Activated CD4-positive, alpha-beta memory T cell treated with anti-CD3 and anti-CD28 coated beads, Interleukin-2, amount 10 ng/mL, durations not matched to agents 7 days and 5 days (primary cell): ENCODE measurements at regions not wholly inside any gene's neighbourhood (a gene's known extent, or its start where the extent isn't known, plus 50 kb on each side); places are given as distances from the start of the nearest gene placed in this dataset.

Source experiments
- CTCF ChIA-PET: fragments of 350-600 bp; sonication (Branson Sonifier 250); formaldehyde crosslinking; loops from one replicate; lab custom pipeline; 2021; ENCODE audit warnings: antibody characterized with exemption, inconsistent platforms; lab: Charles Lee
- POLR2A ChIA-PET: fragments of 350-600 bp; sonication (Branson Sonifier 250); formaldehyde crosslinking; loops from one replicate; lab custom pipeline; 2021; ENCODE audit warnings: antibody characterized with exemption; lab: Charles Lee
- DNase-seq: peaks from one replicate; pipeline ENCODE4 v3.0.0-alpha.2; 2020
- H3K27ac Mint-ChIP-seq: one replicate; pipeline ENCODE4 v1.8.0; 2021; ENCODE audit warnings: mild to moderate bottlenecking, mixed read lengths
- H3K27me3 Mint-ChIP-seq: one replicate; pipeline ENCODE4 v1.8.0; 2021; ENCODE audit warnings: mixed read lengths
- H3K36me3 Mint-ChIP-seq: one replicate; pipeline ENCODE4 v1.8.0; 2021; ENCODE audit warnings: low read depth, mixed read lengths
- H3K4me1 Mint-ChIP-seq: one replicate; pipeline ENCODE4 v1.8.0; 2021; ENCODE audit warnings: mixed read lengths
- H3K4me3 Mint-ChIP-seq: one replicate; pipeline ENCODE4 v1.8.0; 2021; ENCODE audit warnings: mild to moderate bottlenecking, mixed read lengths
- H3K9me3 Mint-ChIP-seq: one replicate; pipeline ENCODE4 v1.8.0; 2021; ENCODE audit warnings: mixed read lengths

GRCh38 chr11:128188346-128189004, 398.9 kb downstream of the ETS1 start:
- Mint-ChIP-seq H3K9me3 (peaks cover 17% of the 10 kb centered on the region), H3K4me1 (peaks cover 14% of the 10 kb centered on the region), H3K27me3 (no peaks in the 10 kb centered on the region), H3K36me3 (peaks cover 7% of the 10 kb centered on the region), H3K27ac (no peak overlapping the region), H3K4me3 (no peak overlapping the region)
- CTCF ChIA-PET = interaction anchor here (1.3 kb wide), 1 partner anchor 16 kb away, joined by 4 read pairs; no protein-coding TSS in a partner anchor
- DNase-seq = no peak
- POLR2A ChIA-PET = no interaction called here

DNA sequence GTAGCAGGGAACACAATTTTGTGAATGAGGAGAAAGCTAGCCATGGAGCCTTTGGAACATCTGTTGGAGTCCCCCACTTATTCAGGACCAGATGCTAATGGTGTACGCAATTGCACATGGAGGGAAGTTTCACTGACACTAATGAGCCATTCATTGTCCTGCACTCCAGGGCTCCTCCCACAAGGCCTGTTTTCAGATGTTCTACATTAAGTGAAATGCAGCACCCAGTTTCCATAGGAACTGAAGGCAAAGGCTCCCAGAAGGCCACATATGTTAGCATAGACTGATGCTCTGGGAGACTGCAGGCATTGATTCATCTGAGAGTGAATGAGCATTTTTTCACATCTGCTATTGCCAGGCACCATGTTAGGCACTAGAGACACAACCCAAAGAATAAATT, 399.5 kb downstream of the ETS1 start:
- ChIA-PET CTCF (interaction anchor here (1.3 kb wide), 1 partner anchor 16 kb away, joined by 4 read pairs; no protein-coding TSS in a partner anchor), POLR2A (no interaction called here)
- Mint-ChIP-seq H3K4me3 (no peak overlapping the region), H3K27me3 (no peaks in the 10 kb centered on the region), H3K36me3 (peaks cover 7% of the 10 kb centered on the region), H3K9me3 (peaks cover 17% of the 10 kb centered on the region), H3K27ac (no peak overlapping the region), H3K4me1 (peaks cover 17% of the 10 kb centered on the region)
- no peak for DNase-seq

- POLR2A ChIA-PET = no interaction called here
- H3K27me3 Mint-ChIP-seq = no peaks in the 10 kb centered on the region
- H3K36me3 Mint-ChIP-seq = peaks cover 7% of the 10 kb centered on the region
- no peak for DNase-seq
- H3K9me3 Mint-ChIP-seq = peaks cover 17% of the 10 kb centered on the region
- peaks cover 21% of the 10 kb centered on the region for H3K4me1 Mint-ChIP-seq
- CTCF ChIA-PET = interaction anchor here (1.3 kb wide), 1 partner anchor 15 kb away, joined by 4 read pairs; no protein-coding TSS in a partner anchor
- no peak overlapping the region for H3K4me3 Mint-ChIP-seq
- no peak overlapping the region for H3K27ac Mint-ChIP-seq
Observed at GRCh38 chr11:128187377-128187776, 400.0 kb downstream of the ETS1 start.

- no peak overlapping the region for H3K27ac Mint-ChIP-seq
- no peaks in the 10 kb centered on the region for H3K27me3 Mint-ChIP-seq
- H3K4me3 Mint-ChIP-seq = no peak overlapping the region
- DNase-seq = no peak
- H3K9me3 Mint-ChIP-seq = peaks cover 17% of the 10 kb centered on the region
- H3K36me3 Mint-ChIP-seq = peaks cover 7% of the 10 kb centered on the region
- ChIA-PET CTCF (no interaction called here), POLR2A (no interaction called here)
- peaks cover 15% of the 10 kb centered on the region for H3K4me1 Mint-ChIP-seq
Observed at GRCh38 chr11:128184981-128185380, 402.4 kb downstream of the ETS1 start.

DNA sequence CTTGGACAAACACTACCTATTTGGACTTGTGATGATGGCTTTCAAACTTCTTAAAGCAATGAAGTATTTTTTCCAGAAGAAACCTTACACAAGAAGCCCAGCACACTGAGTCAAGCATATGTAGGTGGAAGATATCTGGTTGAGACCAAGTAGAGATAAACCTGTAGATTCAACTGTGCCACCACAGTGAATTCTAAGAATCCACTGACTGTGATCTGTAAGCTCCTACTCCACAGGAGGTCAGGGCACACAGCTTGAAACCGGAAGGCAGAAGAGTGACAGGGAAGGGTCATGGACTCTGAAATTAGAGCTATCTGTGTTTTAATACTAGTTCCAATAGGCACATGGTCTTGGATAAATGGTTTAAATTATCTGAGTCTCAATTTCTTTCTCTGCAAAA, 404.5 kb downstream of the ETS1 start:
- H3K27me3 Mint-ChIP-seq = no peaks in the 10 kb centered on the region
- ChIA-PET CTCF (interaction anchor here (0.6 to 1.5 kb wide), 3 partner anchors 10 to 743 kb away, joined by 3 to 10 read pairs (median 5); no protein-coding TSS in a partner anchor), POLR2A (interaction anchor here (0.8 to 1.2 kb wide), 3 partner anchors 144 to 454 kb away, joined by 3 read pairs; no protein-coding TSS in a partner anchor)
- H3K4me1 Mint-ChIP-seq = peaks cover 14% of the 10 kb centered on the region
- no peak overlapping the region for H3K27ac Mint-ChIP-seq
- peaks cover 7% of the 10 kb centered on the region for H3K36me3 Mint-ChIP-seq
- peaks cover 17% of the 10 kb centered on the region for H3K9me3 Mint-ChIP-seq
- H3K4me3 Mint-ChIP-seq = no peak overlapping the region
- DNase-seq = no peak

DNA sequence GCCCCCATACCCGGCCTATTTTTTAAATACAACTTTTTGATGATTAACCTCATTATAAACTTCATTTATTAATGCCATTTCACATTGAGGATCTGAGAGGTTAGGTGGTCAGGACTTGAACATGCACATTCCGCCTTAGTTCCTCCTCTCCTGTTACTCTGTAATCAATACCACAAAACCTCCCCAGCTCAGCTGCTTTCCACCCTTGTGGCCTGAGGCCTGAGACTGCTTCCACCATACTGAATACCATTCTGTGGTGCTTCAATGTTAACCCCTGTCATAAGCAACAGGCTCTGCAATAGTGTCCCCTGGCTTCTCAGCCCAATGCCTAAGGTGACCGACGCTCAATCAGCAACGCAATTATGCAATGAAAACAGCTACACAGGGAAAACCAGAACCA, 405.4 kb downstream of the ETS1 start:
- DNase-seq = no peak
- Mint-ChIP-seq H3K27me3 (no peaks in the 10 kb centered on the region), H3K4me1 (peaks cover 14% of the 10 kb centered on the region), H3K36me3 (peaks cover 7% of the 10 kb centered on the region), H3K27ac (no peak overlapping the region), H3K9me3 (peaks cover 17% of the 10 kb centered on the region), H3K4me3 (no peak overlapping the region)
- POLR2A ChIA-PET = interaction anchor here (0.8 kb wide), 1 partner anchor 160 kb away, joined by 3 read pairs; no protein-coding TSS in a partner anchor
- CTCF ChIA-PET = interaction anchor here (1.3 to 1.5 kb wide), 2 partner anchors 9 to 649 kb away, joined by 5 to 10 read pairs; no protein-coding TSS in a partner anchor

DNA sequence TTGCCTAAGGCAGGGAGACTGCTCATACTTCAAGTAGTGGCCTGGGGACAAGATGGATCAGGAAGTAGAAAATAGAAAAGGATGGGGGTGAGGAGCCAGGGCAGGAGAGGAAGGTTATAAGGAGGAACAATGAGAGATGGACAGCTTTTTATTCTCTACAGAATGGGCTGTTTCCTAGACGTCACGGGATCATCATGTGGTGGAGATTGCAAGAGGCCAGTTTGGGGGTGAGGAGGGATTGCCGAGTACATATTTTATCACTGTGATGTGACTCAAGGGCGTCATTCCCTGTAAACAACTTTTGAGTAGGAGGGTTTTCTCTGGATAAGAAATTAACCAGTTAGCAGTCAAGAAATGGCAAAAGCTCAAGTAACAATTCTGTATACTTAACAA, 406.3 kb downstream of the ETS1 start:
- peaks cover 14% of the 10 kb centered on the region for H3K9me3 Mint-ChIP-seq
- no peak for DNase-seq
- CTCF ChIA-PET = no interaction called here
- H3K4me1 Mint-ChIP-seq = peaks cover 14% of the 10 kb centered on the region
- H3K36me3 Mint-ChIP-seq = peaks cover 7% of the 10 kb centered on the region
- H3K27me3 Mint-ChIP-seq = no peaks in the 10 kb centered on the region
- no peak overlapping the region for H3K27ac Mint-ChIP-seq
- no peak overlapping the region for H3K4me3 Mint-ChIP-seq
- POLR2A ChIA-PET = no interaction called here

DNA sequence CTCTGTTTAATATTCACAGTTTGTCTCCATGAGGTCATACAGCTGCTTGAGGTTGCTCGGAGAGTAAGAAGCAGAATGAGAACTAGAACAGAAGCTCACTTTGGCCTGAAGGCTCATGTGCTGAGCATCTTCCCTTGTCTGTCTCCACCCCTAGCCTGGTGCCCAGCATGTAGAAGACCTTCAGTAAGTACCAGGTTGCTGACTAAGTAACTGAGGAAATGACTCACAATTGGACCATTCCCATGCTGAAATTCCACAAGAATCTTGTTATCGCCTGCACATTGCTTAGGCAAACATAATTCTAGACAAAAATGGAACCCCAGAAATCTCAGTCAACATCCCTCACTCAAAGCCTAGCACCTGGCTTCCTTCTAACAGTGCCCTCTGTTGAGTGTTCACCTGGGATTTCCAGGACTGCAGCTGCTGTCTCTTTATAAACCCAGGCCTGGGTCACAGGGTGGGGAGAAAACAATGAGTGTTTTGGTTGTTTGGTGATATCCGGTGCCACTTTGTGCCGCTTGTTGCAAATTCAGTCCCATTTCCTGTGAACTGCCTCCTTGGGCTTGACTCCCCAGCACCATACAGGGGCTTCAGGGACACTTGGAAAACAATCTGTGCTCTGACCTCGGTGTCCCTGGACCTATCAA, 406.8 kb downstream of the ETS1 start:
- POLR2A ChIA-PET = no interaction called here
- no peak for DNase-seq
- Mint-ChIP-seq H3K36me3 (peaks cover 3% of the 10 kb centered on the region), H3K9me3 (peaks cover 11% of the 10 kb centered on the region), H3K4me3 (no peak overlapping the region), H3K4me1 (peaks cover 14% of the 10 kb centered on the region), H3K27me3 (no peaks in the 10 kb centered on the region), H3K27ac (no peak overlapping the region)
- CTCF ChIA-PET = interaction anchor here (1.4 to 2.7 kb wide), 3 partner anchors 11 to 452 kb away, joined by 3 to 7 read pairs (median 7); no protein-coding TSS in a partner anchor

DNA sequence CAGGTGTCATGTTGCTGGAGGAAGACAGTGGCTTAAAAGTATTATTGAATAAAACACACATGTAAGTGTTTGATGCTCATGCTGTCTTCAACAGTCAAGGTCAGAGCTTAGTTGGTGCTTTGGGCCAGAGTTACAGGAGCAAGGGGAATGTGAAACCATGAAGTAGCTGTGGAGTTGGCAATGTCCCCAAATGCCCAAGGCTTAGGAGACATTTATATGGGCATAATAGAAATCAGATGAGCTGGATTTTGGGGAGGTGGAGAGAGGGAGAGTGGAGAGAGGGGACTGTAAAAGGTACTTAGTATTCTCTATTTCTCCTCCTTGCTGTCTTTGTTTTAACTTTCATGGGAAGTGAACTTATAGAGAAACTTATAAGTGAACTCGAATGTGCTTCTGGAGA, 407.8 kb downstream of the ETS1 start:
- CTCF ChIA-PET = interaction anchor here (0.9 to 2.7 kb wide), 5 partner anchors 10 to 652 kb away, joined by 3 to 7 read pairs (median 5); no protein-coding TSS in a partner anchor
- no peak for DNase-seq
- peaks cover 17% of the 10 kb centered on the region for H3K4me1 Mint-ChIP-seq
- H3K36me3 Mint-ChIP-seq = no peaks in the 10 kb centered on the region
- POLR2A ChIA-PET = no interaction called here
- no peak overlapping the region for H3K27ac Mint-ChIP-seq
- H3K9me3 Mint-ChIP-seq = peaks cover 2% of the 10 kb centered on the region
- no peak overlapping the region for H3K4me3 Mint-ChIP-seq
- no peaks in the 10 kb centered on the region for H3K27me3 Mint-ChIP-seq

- CTCF ChIA-PET = interaction anchor here (0.9 to 2.7 kb wide), 5 partner anchors 10 to 652 kb away, joined by 3 to 7 read pairs (median 5); no protein-coding TSS in a partner anchor
Observed at GRCh38 chr11:128179039-128179438, 408.3 kb downstream of the ETS1 start.

DNA sequence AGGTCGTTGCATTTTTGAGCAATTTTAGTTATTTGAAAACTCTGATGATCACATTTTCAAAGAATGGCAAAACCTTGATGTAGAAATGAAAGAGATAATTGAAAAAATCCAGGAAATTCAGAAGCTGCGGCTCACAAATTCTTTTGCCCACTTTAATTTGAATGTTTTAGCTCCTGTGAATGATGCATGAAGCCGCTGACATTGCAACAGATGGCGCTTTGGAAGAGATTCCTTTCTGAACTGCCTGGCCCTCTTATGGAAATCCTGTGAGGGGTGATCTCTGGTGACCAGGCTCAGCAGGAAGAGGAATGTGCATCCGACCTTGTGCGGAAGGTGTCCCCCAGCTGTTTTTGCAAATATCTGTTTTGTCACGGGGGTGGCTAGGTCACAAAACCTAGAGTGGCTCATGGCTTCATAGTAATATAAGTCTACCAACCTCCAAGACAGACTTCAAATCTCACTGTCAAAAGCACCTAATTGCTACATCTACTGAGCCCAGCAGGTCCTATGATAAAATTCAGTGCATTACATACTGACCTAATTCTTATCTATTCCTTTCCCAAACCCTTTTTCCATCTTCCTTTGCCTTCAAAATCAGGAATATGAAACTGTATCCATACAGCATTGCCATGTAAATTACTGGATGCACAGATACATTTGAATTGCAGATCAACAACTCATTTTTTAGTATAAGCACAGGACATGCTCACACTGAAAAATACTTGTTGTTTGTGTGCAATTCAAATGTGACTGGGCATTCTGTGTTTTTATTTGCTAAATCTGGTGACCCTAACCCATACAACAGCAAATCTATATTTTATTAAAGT, 412.7 kb downstream of the ETS1 start:
- ChIA-PET CTCF (interaction anchor here (0.9 to 10.0 kb wide), 3 partner anchors 15 to 656 kb away, joined by 3 to 205 read pairs (median 3); no protein-coding TSS in a partner anchor), POLR2A (no interaction called here)
- Mint-ChIP-seq H3K4me3 (no peak overlapping the region), H3K36me3 (no peaks in the 10 kb centered on the region), H3K27ac (no peak overlapping the region), H3K4me1 (peaks cover 15% of the 10 kb centered on the region), H3K27me3 (no peaks in the 10 kb centered on the region), H3K9me3 (no peaks in the 10 kb centered on the region)
- no peak for DNase-seq

More at GRCh38 chr11:128179039-128179438, 408.3 kb downstream of the ETS1 start:
- POLR2A ChIA-PET = no interaction called here
- Mint-ChIP-seq H3K27me3 (no peaks in the 10 kb centered on the region), H3K4me3 (no peak overlapping the region), H3K27ac (no peak overlapping the region), H3K9me3 (peaks cover 2% of the 10 kb centered on the region), H3K4me1 (peaks cover 17% of the 10 kb centered on the region), H3K36me3 (no peaks in the 10 kb centered on the region)
- no peak for DNase-seq

- Mint-ChIP-seq H3K27me3 (peaks cover 7% of the 10 kb centered on the region), H3K9me3 (no peaks in the 10 kb centered on the region), H3K27ac (no peak overlapping the region), H3K4me3 (no peak overlapping the region), H3K36me3 (no peaks in the 10 kb centered on the region), H3K4me1 (peaks cover 13% of the 10 kb centered on the region)
- POLR2A ChIA-PET = interaction anchor here (1.0 to 2.0 kb wide), 10 partner anchors 117 to 664 kb away, joined by 3 to 11 read pairs (median 4); no protein-coding TSS in a partner anchor
- CTCF ChIA-PET = interaction anchor here (0.7 to 10.0 kb wide), 52 partner anchors 10 to 715 kb away, joined by 3 to 205 read pairs (median 4); no protein-coding TSS in a partner anchor
- DNase-seq = peak; percentile 87
Observed at GRCh38 chr11:128172046-128172878, 415.1 kb downstream of the ETS1 start.
